Stimulated activated naive CD8-positive, alpha-beta T cell treated with anti-CD3 and anti-CD28 coated beads, Interleukin-15, Interleukin-2, amounts not matched to agents 100 U/mL and 50 U/mL, for 24 hours (primary cell): ENCODE measurements at regions not wholly inside any gene's neighbourhood (a gene's known extent, or its start where the extent isn't known, plus 50 kb on each side); places are given as distances from the start of the nearest gene placed in this dataset.
"Not testable (repeated sequence)": the region's sequence is repeated elsewhere in the genome, so short reads cannot be mapped to it uniquely, and the experiment has no call there.

Experiments used
- ATAC-seq: fragments of 150-1000 bp; cut with Tn5 transposase; one replicate; pipeline ENCODE4 v1.10.0; 2021
- DNase-seq: peaks from one replicate; pipeline ENCODE4 v3.0.0; 2021

DNA sequence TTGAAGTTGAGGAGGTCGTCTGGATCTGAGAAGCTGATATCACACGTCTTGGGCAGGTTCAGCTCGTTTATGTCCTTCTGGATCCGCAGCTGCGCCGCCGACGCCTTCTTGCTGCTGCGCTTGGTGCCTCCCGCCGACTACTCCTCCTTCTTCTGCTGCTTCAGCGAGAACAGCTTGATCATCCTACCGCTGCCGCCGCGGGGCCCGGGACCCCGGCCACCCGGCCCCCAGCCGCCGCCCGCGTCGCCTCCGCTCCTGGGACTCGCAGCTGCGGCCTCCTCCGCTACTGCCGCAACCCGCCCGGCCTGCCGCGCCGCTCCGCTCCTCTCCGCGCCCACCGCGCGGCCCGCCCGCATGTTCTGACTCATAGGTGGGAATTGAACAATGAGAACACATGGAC is 1710.6 kb downstream of the TP53TG3F start:
- not testable (repeated sequence) for DNase-seq, ATAC-seq

DNA sequence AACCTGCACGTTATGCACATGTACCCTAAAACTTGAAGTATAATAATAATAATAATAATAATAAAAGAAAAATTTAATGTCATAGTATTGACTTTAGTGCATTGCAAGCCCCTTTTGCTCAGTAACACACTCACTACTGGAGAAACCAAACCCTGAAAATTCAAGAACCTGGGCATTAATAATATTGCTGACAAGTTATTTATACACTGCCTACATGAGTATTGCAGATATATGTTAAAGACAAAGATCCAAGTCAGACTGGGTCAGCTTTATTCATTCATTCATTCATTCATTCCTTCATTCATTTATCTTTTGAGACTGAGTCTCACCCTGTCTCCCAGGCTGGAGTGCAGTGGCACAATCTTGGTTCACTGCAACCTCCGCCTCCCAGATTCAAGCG is 1711.2 kb downstream of the TP53TG3F start:
- ATAC-seq (no peak), DNase-seq (no peak)

DNA sequence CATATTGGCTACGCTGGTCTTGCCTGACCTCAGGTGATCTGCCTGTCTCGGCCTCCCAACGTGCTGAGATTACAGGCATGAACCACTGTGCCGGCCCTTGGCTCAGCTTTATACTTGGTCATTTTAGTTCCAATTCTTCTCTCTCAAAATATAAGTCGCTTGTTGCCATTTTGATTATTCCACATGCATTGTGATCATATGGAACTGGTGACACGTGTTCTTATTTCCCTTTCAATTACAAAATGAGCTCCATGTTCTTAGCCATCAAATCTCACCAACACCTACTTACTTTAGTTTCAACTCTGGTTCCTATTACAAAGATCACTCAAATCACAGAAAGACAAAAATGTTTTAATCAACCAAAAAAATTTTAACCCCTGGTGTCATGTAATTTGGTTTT is 1711.7 kb downstream of the TP53TG3F start:
- ATAC-seq, result no peak
- no peak for DNase-seq

DNA sequence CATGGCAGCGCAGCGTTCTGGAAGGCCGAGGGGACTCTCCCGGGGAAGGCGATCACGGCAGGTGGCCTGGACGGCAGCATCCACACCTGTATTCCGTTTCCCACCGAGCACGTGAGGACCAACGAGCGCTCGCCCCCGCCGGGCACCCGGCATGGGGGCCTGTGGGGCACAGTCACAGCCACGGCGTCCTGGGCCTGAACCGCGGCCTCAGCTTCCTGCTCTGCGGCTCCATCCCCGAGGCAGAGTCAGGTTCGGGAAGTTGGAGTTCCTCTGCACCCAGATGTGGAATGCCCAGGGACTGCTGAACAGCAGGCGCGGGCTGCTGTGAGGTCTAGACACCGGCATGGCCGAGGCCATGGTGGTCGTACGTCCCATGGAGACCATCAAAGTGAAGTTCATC is 1713.9 kb downstream of the TP53TG3F start:
- DNase-seq (no peak), ATAC-seq (no peak)

DNA sequence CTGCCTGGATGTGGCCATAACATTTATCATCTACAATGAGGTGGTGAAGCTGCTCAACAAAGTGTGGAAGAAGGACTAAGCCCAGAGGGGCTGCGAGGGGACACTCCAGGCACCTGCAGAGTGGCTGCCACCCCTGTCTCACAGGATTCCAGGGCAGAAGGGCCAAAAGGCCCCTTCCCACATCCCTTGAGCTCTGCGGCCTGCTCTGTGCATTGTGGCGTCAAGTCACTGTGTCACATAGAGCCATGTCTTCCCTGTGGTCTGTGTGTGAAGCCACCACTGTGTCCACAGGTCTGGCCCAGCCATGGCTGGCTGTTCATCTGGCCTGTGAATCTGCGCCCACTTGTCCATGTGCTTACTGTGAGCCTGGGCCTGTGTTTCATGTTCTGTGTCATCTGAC is 1714.6 kb downstream of the TP53TG3F start:
- no peak for ATAC-seq
- no peak for DNase-seq

DNA sequence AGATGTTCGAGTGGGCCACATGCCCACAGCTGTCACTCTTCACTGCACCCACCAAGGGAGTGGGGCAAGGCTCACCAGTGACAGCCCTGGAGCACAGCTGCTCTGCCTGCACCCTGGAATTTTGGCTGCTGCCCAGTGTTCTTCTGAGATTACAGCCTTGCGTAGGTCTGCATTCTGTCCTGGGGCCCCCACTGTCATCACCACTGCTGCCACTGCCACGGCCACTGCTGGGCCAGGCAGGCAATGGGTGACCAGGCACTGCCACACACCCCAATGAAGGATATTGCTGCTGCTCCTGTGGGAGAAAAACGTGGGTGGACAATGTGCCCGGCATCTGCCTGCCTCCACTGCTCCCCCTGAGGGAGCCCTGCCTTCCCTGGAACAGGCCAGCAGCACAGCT is 1717.0 kb downstream of the TP53TG3F start:
- DNase-seq (no peak), ATAC-seq (no peak)

DNA sequence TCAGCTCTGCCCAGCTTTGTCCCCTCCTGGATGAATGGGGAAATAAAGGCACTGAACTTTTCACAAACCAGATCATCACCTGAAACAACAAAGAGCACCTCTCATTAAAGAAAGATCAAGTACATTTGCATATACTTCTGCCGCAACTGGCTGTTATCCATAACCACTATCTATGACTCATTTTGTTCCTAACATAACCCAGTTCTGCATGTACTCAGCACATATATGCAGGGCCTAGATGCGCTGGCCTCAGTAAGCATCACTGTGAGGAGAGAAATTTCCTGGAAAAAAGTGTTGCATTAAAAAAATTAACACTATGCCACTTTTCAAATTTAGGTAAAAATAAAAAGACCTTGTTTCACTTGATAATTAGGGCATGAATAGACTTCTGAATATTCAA is 1718.4 kb downstream of the TP53TG3F start:
- DNase-seq (no peak), ATAC-seq (no peak)

DNA sequence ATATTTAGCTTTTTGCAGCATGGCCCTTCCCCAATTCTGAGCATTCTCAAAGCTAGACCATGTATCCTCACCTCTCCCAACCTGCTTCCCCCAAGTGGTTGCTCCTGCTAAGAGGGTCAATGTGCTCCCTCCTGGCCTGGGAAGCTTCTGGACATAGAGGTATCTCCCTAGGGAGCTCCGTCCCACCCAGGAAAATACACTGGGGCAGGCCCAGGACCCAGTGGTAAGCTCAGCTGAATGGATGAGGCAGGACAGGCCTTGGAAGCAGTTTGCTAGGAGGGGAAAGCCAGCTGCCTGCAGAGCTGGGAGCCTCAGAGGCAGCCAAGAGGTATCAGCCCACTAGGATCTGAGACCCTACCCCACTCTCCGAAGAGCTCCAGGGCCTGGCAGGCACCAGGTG is 1721.6 kb downstream of the TP53TG3F start:
- ATAC-seq, result no peak
- no peak for DNase-seq

DNA sequence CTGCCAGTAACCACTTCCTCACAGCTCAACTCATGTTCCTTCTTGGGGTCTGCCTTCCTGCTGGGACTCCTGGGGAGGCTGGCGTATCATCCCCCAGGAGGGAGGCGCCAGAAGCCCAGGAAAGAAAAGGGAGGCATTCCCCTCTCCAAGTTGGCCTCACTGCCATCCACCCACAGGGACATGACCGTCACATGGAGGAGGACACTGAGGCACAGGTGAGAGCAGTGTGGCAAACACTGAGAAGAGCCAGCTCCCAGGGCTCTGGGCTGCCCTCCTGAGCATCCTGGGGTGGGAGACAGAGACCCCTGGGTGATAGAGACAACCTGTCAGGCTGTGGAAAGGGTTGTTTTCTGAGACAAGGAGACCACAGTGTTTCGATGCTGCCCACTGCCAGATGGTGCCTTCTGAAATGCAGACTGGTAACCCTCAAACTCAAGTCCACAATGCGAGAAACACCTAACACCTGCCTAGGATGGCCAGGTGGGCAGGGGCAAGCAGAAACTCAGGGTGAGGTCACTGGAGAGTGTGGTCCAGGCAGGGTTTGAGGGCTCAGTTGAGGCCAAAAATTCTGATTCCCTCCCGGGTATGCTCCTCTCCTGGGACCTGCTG is 1722.1 kb downstream of the TP53TG3F start:
- ATAC-seq, result no peak
- DNase-seq, result no peak

DNA sequence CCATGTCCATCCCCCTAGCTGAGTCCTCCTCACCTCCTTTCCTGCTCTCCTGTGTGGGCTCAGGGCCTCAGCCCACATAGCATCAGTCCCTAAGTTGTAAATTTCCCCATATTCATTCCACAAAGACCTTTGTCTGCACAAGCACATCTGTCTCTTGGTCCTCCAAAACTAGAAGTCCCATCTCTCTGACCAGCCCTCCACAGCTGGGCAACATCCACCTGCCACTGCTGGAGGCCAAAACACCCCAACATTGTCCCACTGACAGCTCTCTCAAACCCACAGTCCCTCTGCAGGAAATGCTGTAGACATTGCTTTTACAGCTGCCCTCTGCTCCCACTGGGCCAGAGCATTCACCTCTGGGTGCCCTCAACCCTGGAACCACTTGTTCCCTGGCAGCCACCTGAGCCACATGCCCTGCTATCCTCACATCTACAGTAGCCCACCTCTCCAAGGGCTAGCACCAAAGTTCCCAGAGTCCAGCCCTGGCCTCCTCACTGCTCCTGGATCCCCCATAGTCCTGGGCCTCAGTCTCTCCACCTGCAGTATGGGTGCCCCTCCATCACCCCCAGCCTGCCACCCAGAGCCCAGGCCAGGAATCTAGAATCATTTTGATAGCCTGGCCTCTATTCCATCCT is 1722.7 kb downstream of the TP53TG3F start:
- DNase-seq, result no peak
- ATAC-seq, result no peak

DNA sequence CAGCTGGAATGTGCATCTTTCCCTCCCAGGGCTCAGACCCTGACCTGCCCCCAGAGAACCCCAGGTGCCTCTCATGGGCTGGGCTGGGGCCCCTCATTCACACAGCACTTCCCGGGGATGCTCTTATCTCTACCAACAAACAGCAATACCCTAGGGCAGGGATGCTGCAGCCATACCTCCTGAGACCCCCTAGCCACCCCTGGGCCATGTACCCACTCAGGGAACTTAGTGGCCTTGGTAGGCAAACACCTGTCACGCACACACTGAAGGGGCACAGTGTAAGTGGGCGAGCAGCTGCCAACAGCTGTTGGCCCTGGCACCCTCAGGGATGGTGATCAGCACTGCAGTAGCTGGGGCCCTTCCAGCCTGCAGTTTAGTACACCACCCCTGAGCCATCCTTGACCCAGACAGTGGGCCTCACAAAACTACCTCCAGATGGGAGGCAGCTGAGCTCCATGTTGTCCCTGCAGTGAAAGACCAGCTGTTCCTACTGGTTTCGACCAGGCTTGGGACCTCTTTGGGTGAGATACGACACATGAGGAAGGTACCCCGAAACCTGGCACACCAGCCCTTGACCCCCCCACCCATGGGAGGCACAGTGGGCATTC is 1723.6 kb downstream of the TP53TG3F start:
- DNase-seq (no peak), ATAC-seq (no peak)

DNA sequence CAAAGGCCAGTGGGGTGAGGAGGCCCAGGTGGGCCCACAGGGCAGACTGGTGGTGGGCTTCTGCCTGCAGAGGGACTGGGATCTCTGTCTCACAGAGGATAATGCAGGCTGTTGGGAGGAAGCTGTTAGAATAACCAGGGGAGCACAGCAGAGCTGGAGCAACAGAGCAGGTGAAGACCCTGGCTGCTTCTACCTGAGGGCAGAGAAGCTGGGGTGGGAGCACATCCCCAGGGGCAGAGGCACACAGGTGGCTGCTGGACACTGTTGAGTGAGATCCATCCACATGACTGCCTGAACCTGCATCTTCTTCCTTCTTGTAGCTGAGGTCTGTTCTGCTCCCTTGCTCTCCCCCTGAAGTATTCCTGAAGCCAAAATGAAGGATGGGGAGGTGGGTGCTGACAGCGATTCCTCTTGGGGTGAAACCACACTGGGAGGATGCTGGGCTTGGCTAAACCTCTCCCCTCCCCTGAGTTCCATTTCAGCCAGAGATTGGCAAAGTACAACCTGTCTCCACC is 1725.0 kb downstream of the TP53TG3F start:
- no peak for ATAC-seq
- no peak for DNase-seq

DNA sequence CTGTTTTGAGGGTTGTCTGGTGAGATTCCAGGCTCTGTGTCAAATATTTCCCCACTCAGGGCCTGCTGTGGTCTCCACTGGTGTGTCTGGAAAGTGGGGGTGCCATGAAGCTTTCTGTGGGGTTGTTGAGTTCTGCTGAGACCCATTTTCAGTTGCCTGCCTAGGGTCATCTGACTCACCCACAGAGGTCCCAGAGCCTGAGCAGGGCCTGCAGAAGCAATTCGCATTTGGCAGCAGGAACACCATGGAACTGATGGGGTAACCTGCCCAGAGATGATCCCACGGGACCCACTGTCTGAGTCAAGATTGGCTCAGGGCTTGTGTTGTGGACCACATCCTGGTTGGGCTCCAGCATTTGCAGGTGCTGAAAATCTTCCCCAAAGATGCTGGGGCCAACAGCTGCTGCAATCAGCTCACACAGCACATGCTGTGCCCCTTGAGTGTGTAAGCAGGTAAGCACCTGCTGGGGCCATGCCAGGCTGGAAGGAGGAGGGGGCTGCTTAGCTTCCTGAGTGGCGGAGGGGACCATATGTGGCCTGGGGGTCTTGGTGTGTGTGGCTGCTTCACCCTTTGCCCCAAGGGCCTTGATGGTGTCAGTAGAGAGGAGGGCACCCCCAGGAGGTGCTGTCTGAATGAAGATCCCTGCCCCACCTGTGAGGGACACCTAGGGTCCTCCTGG is 1726.1 kb downstream of the TP53TG3F start:
- DNase-seq (no peak), ATAC-seq (no peak)

DNA sequence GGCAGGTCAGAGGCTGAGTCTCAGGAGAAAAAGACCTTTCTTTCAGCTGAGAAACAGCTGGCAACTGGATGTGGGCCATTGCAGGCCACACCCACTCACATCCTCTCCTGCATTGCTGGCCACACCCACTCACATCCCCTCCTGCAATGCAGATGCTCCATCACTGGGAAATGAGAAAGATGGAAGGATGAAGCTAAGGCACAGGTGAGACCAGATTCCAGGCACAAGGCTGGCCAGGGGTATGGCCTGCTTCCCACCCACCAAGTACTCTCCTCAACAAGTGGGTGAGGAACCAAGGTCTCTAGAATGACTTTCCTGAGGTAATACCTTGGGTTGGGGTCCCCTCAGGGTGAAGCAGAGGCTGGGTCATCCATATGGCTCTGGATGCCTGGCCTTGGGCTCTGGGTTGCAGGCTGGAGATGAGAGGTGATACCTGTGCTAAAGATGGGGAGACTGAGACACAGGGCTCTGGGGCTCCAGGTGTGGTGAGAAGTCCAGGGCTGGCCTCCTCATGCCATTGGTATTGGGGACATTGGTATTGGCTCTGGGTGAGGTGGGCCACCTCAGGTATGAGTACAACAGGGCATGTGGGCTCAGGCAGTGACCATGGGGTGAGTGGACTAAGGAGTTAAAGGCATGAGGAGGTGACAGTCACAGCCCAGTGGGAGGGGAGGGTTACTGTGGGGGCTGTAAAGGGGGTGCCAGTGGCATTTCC is 1726.8 kb downstream of the TP53TG3F start:
- DNase-seq (no peak), ATAC-seq (peak; percentile 9)

DNA sequence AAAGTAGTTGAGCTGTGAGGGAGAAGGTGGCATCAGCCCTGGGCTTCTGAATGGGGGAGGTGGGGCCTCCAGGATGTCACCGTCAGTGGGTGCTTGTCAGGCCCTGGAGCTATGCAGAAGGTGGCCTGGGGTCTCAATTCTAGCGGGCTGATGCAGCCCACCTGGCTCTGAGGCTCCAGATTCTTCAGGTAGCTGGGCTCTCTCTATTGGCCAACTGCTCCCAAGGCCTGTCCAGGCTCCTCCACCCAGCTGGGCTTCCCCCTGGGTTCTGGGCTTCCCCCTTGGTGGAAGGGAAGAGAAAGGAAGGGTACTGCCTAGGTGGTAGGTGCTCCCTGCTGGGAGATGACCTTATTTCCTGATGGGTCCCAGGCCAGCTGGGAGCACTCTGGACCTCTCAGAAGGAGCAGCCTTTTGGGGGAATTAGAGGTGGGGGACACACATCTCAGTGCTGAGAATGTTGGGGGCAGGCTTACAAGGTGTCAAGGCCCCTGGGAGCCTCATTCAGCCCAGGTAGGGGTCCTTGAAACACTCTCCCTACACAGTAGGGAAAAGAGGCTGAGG is 1728.3 kb downstream of the TP53TG3F start:
- DNase-seq (no peak), ATAC-seq (no peak)

DNA sequence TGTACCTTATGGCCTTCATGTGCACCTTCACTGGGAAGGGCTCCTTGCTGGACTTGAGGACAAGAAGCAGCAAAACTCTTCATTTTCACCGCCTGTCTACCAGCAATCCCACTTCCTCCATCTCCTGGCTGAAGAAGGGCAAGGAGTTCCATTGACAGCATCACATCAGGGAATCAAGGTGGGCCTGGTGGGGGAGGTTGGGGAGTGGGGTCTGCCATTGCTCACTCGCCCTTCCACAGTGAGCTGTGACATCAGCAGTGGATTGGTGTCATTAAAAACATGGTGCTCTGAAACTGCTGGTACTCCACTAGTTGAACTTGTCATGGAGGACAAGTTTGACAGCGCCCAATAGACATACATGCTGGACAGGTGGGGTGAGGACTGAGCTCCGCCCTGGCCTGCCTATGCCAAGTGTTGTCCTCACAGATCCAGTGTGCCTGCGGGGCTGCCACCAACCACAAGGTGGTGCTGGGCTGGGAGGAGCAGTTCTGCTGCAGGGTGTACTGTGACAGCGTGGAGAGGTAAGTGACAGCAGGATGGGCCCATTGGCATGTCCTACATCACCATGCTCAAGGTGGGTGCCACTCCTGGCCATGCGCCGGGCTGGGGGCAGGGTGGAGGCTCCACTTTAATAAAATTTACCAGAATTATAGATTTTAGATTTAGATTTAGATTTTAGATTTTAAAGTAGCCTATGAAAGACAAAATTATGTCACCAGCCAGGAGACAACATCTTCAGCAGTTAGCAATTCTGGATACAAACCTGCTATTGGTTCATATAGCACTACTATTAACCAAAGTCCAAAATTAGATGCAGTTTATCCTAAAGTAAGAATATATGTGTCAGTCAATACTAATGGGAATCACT is 1729.1 kb downstream of the TP53TG3F start:
- DNase-seq (no peak), ATAC-seq (no peak)

DNA sequence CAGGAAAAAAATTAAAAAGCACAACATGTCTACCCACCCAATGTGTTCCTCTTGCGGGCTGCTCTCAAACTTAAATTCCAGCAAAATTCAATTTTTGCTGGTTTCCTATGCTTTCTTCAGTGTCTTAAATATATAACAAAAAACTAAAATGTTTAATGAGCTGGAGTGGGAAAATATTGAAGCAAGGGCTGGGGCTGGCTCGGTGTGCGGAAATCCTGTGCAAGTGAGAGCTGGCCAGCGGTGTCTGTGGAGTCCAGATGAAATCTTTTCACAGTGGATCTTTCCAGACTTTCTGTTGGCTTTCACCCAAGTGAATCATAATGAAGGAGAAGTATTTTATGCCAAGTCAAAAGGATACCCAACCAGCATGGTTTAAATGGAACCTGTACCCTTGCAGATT is 1733.6 kb downstream of the TP53TG3F start:
- DNase-seq (no peak), ATAC-seq (no peak)

DNA sequence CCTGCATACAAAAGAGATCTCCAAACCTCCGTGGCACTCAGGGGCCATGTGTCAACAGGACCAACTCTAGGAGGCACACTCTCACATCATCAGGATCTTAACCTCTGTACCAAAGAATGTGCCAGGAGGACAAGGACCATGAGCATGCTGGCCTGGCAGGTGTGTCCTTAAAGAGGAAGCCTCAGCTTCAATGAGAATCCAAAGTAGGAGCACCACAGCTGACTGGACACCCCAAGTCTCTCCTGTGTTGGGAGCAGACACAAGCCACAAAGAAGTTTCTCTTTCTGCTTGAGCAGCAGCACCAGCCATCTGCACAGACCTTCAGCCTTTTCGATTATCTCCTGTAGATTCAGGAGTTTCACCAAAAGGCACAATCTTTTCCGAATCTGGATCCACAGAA is 1734.5 kb downstream of the TP53TG3F start:
- ATAC-seq (no peak), DNase-seq (no peak)

DNA sequence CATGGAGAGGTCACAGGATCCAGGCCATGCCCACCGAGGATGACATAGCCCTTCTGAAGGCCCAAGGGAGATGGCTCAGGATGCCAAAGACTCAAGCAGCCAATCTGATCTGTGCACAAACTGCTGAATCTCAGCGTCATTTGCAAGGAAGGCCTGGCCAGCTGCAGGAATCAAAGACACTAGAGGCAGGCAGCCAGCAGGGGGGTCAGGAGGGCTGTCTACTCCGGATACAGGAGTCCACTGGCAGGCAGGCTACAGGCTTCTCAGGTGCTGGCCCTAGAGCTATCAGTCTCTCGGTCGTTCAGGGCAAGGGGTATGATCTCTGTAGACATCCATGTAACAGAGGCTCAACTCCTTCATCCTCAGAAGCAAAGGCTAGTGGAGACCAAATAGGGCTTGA is 1735.3 kb downstream of the TP53TG3F start:
- no peak for ATAC-seq
- no peak for DNase-seq

DNA sequence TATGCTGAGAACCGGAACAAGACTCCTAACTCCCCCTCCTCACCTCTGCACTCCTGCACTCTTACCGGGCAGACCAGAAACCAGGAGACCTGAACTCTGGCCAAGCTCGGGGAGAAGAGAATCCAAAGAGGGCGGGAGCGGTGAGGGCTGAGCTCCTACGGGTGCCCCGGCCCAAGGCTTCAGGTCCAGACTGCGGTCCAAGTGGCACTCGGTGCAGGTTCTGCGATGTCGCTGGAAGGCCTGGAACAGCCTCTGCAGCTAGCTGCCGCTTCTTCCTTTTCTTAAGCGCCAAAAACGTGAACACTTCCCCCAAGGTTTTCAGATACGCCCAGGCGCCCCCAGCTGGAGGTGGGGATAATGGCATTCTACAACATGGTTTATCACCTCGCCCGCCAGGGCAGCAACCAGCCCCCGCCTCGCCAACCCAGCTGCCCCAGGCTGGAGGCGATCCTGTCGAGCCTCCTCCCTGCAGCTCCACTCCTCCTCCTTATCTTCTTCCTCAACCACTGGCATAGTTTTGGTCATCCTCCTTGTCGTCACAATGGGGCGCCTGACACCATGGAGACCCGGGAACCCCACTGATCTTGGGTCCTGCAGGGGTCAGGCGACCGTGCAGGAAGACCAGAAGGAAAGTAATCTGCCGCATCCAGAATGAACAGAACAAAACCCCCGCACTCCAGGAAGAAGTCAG is 1735.9 kb downstream of the TP53TG3F start:
- no peak for ATAC-seq
- DNase-seq, result no peak

DNA sequence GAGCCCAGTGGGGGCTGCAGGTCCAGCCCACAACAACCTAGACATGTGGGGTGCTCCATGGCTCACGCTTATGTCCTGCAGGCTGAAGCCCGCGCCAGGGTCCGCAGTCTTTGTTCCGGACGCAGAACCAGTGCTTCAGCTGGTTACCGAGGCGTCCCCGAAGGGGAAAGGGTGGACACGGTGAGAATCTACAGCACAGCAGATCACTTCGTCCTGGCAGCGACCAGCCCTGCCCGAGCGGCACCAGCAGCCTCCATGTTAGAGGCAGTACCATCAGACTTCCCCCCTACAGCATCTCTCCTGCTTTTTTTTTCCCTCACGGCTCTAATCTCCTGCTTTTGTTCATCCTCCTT is 1736.4 kb downstream of the TP53TG3F start:
- ATAC-seq (no peak), DNase-seq (no peak)
